AG04450 (cell line): ENCODE measurements at regions not wholly inside any gene's neighbourhood (a gene's known extent, or its start where the extent isn't known, plus 50 kb on each side); places are given as distances from the start of the nearest gene placed in this dataset.
A peak's percentile ranks its signal among the peaks of the same experiment; 100 is the strongest.

Experiments used
- CTCF ChIA-PET: fragments of 300-600, 350-600 bp; formaldehyde crosslinking; extraction: SDS; loops from one replicate; lab custom pipeline; 2022; ENCODE audit warnings: antibody characterized with exemption, inconsistent platforms; lab: Charles Lee
- POLR2A ChIA-PET: fragments of 350-600 bp; formaldehyde crosslinking; extraction: SDS; loops from one replicate; lab custom pipeline; 2021; ENCODE audit warnings: antibody characterized with exemption, inconsistent platforms; lab: Yijun Ruan, JAX
- DNase-seq: peaks from one replicate; pipeline ENCODE4 v3.0.0-alpha.2; 2011; ENCODE audit warnings: low read depth, low spot score
- H3K27ac ChIP-seq: one replicate; pipeline ENCODE4 v1.5.1; 2012; ENCODE audit warnings: low read depth, low read length, control low read depth
- H3K27me3 ChIP-seq: one replicate; pipeline ENCODE4 v1.6.0; 2012; ENCODE audit warnings: low read length; ENCODE audit not compliant: control insufficient read depth, insufficient read depth
- H3K4me3 ChIP-seq: 2 replicates; pipeline ENCODE4 v1.5.1; 2011; ENCODE audit warnings: mild to moderate bottlenecking, low read depth, low read length, control low read depth
- H3K9me3 ChIP-seq: 2 replicates; pipeline ENCODE4 v1.5.1; 2012; ENCODE audit warnings: low read length; ENCODE audit not compliant: control insufficient read depth, insufficient read depth
- CTCF ChIP-seq: IDR thresholded peaks from 2 replicates; pipeline ENCODE4 v1.5.1; 2011; ENCODE audit warnings: low read depth, low read length, control low read depth, inconsistent platforms

GRCh38 chr2:188766471-188766856 lies 207.7 kb upstream of the COL3A1 start:
- H3K4me3 ChIP-seq: no peak overlapping the region
- no peak for DNase-seq
- CTCF ChIA-PET: no interaction called here
- no peak for TF ChIP-seq CTCF
- H3K9me3 ChIP-seq: no peaks in the 10 kb centered on the region
- no peaks in the 10 kb centered on the region for H3K27me3 ChIP-seq
- POLR2A ChIA-PET: no interaction called here
- no peak overlapping the region for H3K27ac ChIP-seq

- POLR2A ChIA-PET: no interaction called here
- CTCF ChIA-PET: no interaction called here
- Histone ChIP-seq H3K27ac (no peak overlapping the region), H3K4me3 (no peak overlapping the region), H3K27me3 (no peaks in the 10 kb centered on the region), H3K9me3 (no peaks in the 10 kb centered on the region)
- DNase-seq: no peak
- no peak for TF ChIP-seq CTCF
These were observed 207.0 kb upstream of the COL3A1 start for GRCh38 chr2:188767176-188767575.

GRCh38 chr2:188770296-188770695 lies 203.9 kb upstream of the COL3A1 start:
- POLR2A ChIA-PET: no interaction called here
- DNase-seq: no peak
- no peak for TF ChIP-seq CTCF
- no peaks in the 10 kb centered on the region for H3K27me3 ChIP-seq
- H3K27ac ChIP-seq: no peak overlapping the region
- 0 out of 2 replicates have a peak, but pooled peaks cover 3% of the 10 kb centered on the region for H3K9me3 ChIP-seq
- H3K4me3 ChIP-seq: no peak overlapping the region
- CTCF ChIA-PET: no interaction called here

GRCh38 chr2:188773075-188773474 lies 201.1 kb upstream of the COL3A1 start:
- no peak for DNase-seq
- CTCF ChIA-PET: no interaction called here

GRCh38 chr2:188776634-188777033 lies 197.5 kb upstream of the COL3A1 start:
- no peak for TF ChIP-seq CTCF
- Histone ChIP-seq H3K9me3 (peaks cover 3% of the 10 kb centered on the region; the same call in 1 of the 2 replicates), H3K27me3 (no peaks in the 10 kb centered on the region), H3K27ac (peak overlapping the region; percentile 42), H3K4me3 (no peak overlapping the region)
- CTCF ChIA-PET: no interaction called here
- POLR2A ChIA-PET: no interaction called here
- no peak for DNase-seq

More at GRCh38 chr2:188773075-188773474, 201.1 kb upstream of the COL3A1 start:
- POLR2A ChIA-PET: no interaction called here
- Histone ChIP-seq H3K9me3 (peaks cover 3% of the 10 kb centered on the region; the same call in 1 of the 2 replicates), H3K27me3 (no peaks in the 10 kb centered on the region), H3K27ac (no peak overlapping the region), H3K4me3 (no peak overlapping the region)
- no peak for TF ChIP-seq CTCF
